Right atrium auricular region (tissue), 2 donors: ENCODE measurements at regions not wholly inside any gene's neighbourhood (a gene's known extent, or its start where the extent isn't known, plus 50 kb on each side); places are given as distances from the start of the nearest gene placed in this dataset.

Source experiments
- DNase-seq: peaks from one replicate; pipeline ENCODE4 v3.0.0-alpha.2; 2019; ENCODE audit warnings: low spot score
- H3K27ac ChIP-seq, 2 donors: fragments of 200-600 bp; sonication (generic); 1 replicate in 1 of 2; 2 replicates in 1 of 2; pipeline ENCODE4 v1.5.1; 2016 to 2019
- H3K27me3 ChIP-seq, 2 donors: fragments of 200-600 bp; sonication (generic); one replicate each; pipeline versions ENCODE4 v1.5.1 to v1.6.0; 2017 to 2019
- H3K36me3 ChIP-seq: fragments of 200-600 bp; sonication (generic); one replicate; pipeline ENCODE4 v1.5.1; 2016
- H3K4me1 ChIP-seq, 2 donors: fragments of 200-600 bp; sonication (generic); one replicate each; pipeline versions ENCODE4 v1.5.1 to v1.6.0; 2017 to 2019
- H3K4me3 ChIP-seq, 2 donors: fragments of 200-600 bp; sonication (generic); 1 replicate in 1 of 2; 2 replicates in 1 of 2; pipeline ENCODE4 v1.5.1; 2017 to 2019; ENCODE audit warnings: mild to moderate bottlenecking in 1 of 2, moderate library complexity in 1 of 2
- H3K9me3 ChIP-seq, 2 donors: fragments of 200-600 bp; sonication (generic); one replicate each; pipeline ENCODE4 v1.5.1; 2019
- CTCF ChIP-seq, 2 donors: fragments of 200-600 bp; sonication (generic); IDR thresholded peaks; one replicate each; pipeline ENCODE4 v1.5.1; 2019; ENCODE audit warnings: antibody characterized with exemption in 2 of 2

- TF ChIP-seq CTCF (IDR thresholded peaks at IDR 0.05) = no peak
Observed at GRCh38 chr14:35993684-35993960, 167.5 kb downstream of the BRMS1L start.

GRCh38 chr14:35992816-35993683 is 166.9 kb downstream of the BRMS1L start:
- no peaks in the 10 kb centered on the region for H3K9me3 ChIP-seq
- no peaks in the 10 kb centered on the region for H3K27me3 ChIP-seq
- no peak for TF ChIP-seq CTCF (IDR thresholded peaks at IDR 0.05)
- no peak overlapping the region for H3K27ac ChIP-seq
- H3K4me3 ChIP-seq = no peak overlapping the region
- H3K4me1 ChIP-seq = no peaks in the 10 kb centered on the region
- no peaks in the 10 kb centered on the region for H3K36me3 ChIP-seq
- no peak for DNase-seq

More at GRCh38 chr14:35993684-35993960, 167.5 kb downstream of the BRMS1L start:
- no peak for DNase-seq
- no peaks in the 10 kb centered on the region for H3K27me3 ChIP-seq
- no peak overlapping the region for H3K4me3 ChIP-seq
- no peaks in the 10 kb centered on the region for H3K36me3 ChIP-seq
- H3K4me1 ChIP-seq = no peaks in the 10 kb centered on the region
- no peak overlapping the region for H3K27ac ChIP-seq
- no peaks in the 10 kb centered on the region for H3K9me3 ChIP-seq

GRCh38 chr14:35991356-35991755 is 165.2 kb downstream of the BRMS1L start:
- Histone ChIP-seq H3K36me3 (no peaks in the 10 kb centered on the region), H3K4me1 (no peaks in the 10 kb centered on the region), H3K4me3 (no peak overlapping the region), H3K27ac (no peak overlapping the region), H3K9me3 (no peaks in the 10 kb centered on the region), H3K27me3 (no peaks in the 10 kb centered on the region)
- no peak for TF ChIP-seq CTCF (IDR thresholded peaks at IDR 0.05)
- no peak for DNase-seq

GRCh38 chr14:35989736-35990135 is 163.6 kb downstream of the BRMS1L start:
- Histone ChIP-seq H3K9me3 (no peaks in the 10 kb centered on the region), H3K27me3 (no peaks in the 10 kb centered on the region), H3K27ac (no peak overlapping the region), H3K4me3 (no peak overlapping the region), H3K4me1 (no peaks in the 10 kb centered on the region), H3K36me3 (no peaks in the 10 kb centered on the region)
- TF ChIP-seq CTCF (IDR thresholded peaks at IDR 0.05) = no peak
- DNase-seq = no peak

GRCh38 chr14:35988972-35989690 is 163.0 kb downstream of the BRMS1L start:
- Histone ChIP-seq H3K27me3 (no peaks in the 10 kb centered on the region), H3K36me3 (no peaks in the 10 kb centered on the region), H3K4me3 (no peak overlapping the region), H3K27ac (no peak overlapping the region), H3K9me3 (no peaks in the 10 kb centered on the region), H3K4me1 (no peaks in the 10 kb centered on the region)
- TF ChIP-seq CTCF (IDR thresholded peaks at IDR 0.05) = no peak
- no peak for DNase-seq
